CD4-positive, alpha-beta T cell (primary cell): ENCODE measurements at regions not wholly inside any gene's neighbourhood (a gene's known extent, or its start where the extent isn't known, plus 50 kb on each side); places are given as distances from the start of the nearest gene placed in this dataset.

Experiments used
- ATAC-seq: fragments of 200-7000 bp; cut with Tn5 transposase; one replicate; pipeline ENCODE4 v1.10.0; 2022; ENCODE audit warnings: mild to moderate bottlenecking; ENCODE audit not compliant: poor library complexity
- CTCF ChIA-PET: fragments of 350-600 bp; sonication (Branson Sonifier 250); formaldehyde crosslinking; loops from one replicate; lab custom pipeline; 2021; ENCODE audit warnings: antibody characterized with exemption, inconsistent platforms; lab: Charles Lee
- POLR2A ChIA-PET: fragments of 350-600 bp; sonication (Branson Sonifier 250); formaldehyde crosslinking; loops from one replicate; lab custom pipeline; 2021; ENCODE audit warnings: antibody characterized with exemption, inconsistent platforms; lab: Charles Lee
- DNase-seq, 14 experiments: peaks; one replicate each; pipeline ENCODE4 v3.0.0-alpha.2; 2013 to 2020; ENCODE audit warnings: mixed read lengths in 2 of 14
- H3K27ac ChIP-seq, 2 donors: one replicate each; pipeline versions ENCODE4 v1.5.1 to v1.7.0; 2013; ENCODE audit warnings: low read length in 2 of 2, low read depth in 1 of 2, mild to moderate bottlenecking in 1 of 2
- H3K27me3 ChIP-seq, 2 experiments: 1 replicate in 1 of 2; 2 replicates in 1 of 2; pipeline versions ENCODE4 v1.6.1 to v1.7.0; 2013; ENCODE audit warnings: low read length in 2 of 2, control low read depth in 1 of 2, mild to moderate bottlenecking in 1 of 2, moderate library complexity in 1 of 2; ENCODE audit not compliant: insufficient read depth in 2 of 2, control insufficient read depth in 1 of 2
- H3K36me3 ChIP-seq: one replicate; pipeline ENCODE4 v1.6.1; 2013; ENCODE audit warnings: low read length, control low read depth; ENCODE audit not compliant: insufficient read depth
- H3K4me1 ChIP-seq: one replicate; pipeline ENCODE4 v1.6.1; 2013; ENCODE audit warnings: low read length, control low read depth; ENCODE audit not compliant: insufficient read depth
- H3K4me3 ChIP-seq: one replicate; pipeline ENCODE4 v1.5.1; 2013; ENCODE audit warnings: mild to moderate bottlenecking, low read length, moderate library complexity
- H3K9me3 ChIP-seq, 2 experiments: 1 replicate in 1 of 2; 2 replicates in 1 of 2; pipeline versions ENCODE4 v1.6.1 to v1.7.0; 2013; ENCODE audit warnings: low read length in 2 of 2, mild to moderate bottlenecking in 2 of 2, control low read depth in 1 of 2, moderate library complexity in 1 of 2; ENCODE audit not compliant: control insufficient read depth in 1 of 2, insufficient read depth in 1 of 2
- H3K27ac Mint-ChIP-seq: one replicate; pipeline ENCODE4 v1.8.0; 2020; ENCODE audit warnings: mixed read lengths
- H3K27me3 Mint-ChIP-seq: one replicate; pipeline ENCODE4 v1.8.0; 2021; ENCODE audit warnings: mixed read lengths
- H3K36me3 Mint-ChIP-seq: one replicate; pipeline ENCODE4 v1.8.0; 2021; ENCODE audit warnings: low read depth, mixed read lengths
- H3K4me1 Mint-ChIP-seq: one replicate; pipeline ENCODE4 v1.8.0; 2021; ENCODE audit warnings: low read depth, mixed read lengths
- H3K4me3 Mint-ChIP-seq: one replicate; pipeline ENCODE4 v1.8.0; 2020; ENCODE audit warnings: mild to moderate bottlenecking, mixed read lengths
- H3K9me3 Mint-ChIP-seq: one replicate; pipeline ENCODE4 v1.8.0; 2020; ENCODE audit warnings: mixed read lengths
- intact Hi-C, 2 experiments: fragments of 100-400 bp; cut with DNase I in 1 of 2; cut with micrococcal nuclease in 1 of 2; formaldehyde crosslinking; loops; one replicate each; pipeline versions ENCODE4 v1.15.1 to v1.9.0; 2023 to 2025; cut with DNase I, micrococcal nuclease
- TF ChIP-seq, protein P1 (sequence below): fragments of 200-600 bp; IDR thresholded peaks from one replicate; pipeline ENCODE4 v1.8.0; 2022; ENCODE audit warnings: antibody characterized with exemption, mild to moderate bottlenecking

GRCh38 chr2:216956820-216957493 lies 97.1 kb upstream of the TNP1 start:
- intact Hi-C loops = no loop called here

DNA sequence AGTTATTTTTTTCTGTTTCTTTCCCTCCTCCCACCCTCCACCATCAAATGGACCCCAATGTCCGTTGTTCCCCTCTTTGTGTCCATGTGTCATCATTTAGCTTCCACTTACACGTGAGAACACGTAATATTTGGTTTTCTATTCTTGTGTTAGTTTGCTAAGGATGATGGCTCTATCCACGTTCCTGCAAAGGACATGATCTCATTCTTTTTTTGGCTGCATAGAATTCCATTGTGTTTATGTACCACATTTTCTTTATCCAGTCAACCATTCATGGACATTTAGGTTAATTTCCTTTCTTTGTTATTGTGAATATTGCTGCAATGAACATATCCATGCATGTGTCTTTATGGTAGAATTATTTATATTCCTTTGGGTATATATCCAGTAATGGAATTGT lies 91.3 kb upstream of the TNP1 start:
- no peak overlapping the region for H3K4me3 ChIP-seq
- H3K27ac ChIP-seq = no peak overlapping the region
- ATAC-seq (no peak), DNase-seq (no peak)
- Mint-ChIP-seq H3K9me3 (peaks cover 15% of the 10 kb centered on the region), H3K4me1 (no peaks in the 10 kb centered on the region), H3K4me3 (no peak overlapping the region), H3K27me3 (no peaks in the 10 kb centered on the region), H3K36me3 (no peaks in the 10 kb centered on the region), H3K27ac (no peak overlapping the region)
- no peaks in the 10 kb centered on the region for H3K36me3 ChIP-seq
- no peaks in the 10 kb centered on the region for H3K27me3 ChIP-seq
- TF ChIP-seq, protein P1, sequence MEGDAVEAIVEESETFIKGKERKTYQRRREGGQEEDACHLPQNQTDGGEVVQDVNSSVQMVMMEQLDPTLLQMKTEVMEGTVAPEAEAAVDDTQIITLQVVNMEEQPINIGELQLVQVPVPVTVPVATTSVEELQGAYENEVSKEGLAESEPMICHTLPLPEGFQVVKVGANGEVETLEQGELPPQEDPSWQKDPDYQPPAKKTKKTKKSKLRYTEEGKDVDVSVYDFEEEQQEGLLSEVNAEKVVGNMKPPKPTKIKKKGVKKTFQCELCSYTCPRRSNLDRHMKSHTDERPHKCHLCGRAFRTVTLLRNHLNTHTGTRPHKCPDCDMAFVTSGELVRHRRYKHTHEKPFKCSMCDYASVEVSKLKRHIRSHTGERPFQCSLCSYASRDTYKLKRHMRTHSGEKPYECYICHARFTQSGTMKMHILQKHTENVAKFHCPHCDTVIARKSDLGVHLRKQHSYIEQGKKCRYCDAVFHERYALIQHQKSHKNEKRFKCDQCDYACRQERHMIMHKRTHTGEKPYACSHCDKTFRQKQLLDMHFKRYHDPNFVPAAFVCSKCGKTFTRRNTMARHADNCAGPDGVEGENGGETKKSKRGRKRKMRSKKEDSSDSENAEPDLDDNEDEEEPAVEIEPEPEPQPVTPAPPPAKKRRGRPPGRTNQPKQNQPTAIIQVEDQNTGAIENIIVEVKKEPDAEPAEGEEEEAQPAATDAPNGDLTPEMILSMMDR = no peak
- intact Hi-C loops = no loop called here
- CTCF ChIA-PET = no interaction called here
- H3K4me1 ChIP-seq = no peaks in the 10 kb centered on the region
- H3K9me3 ChIP-seq = peaks cover 0 to 11% of the 10 kb centered on the region in 2 experiments
- POLR2A ChIA-PET = no interaction called here

More at GRCh38 chr2:216956820-216957493, 97.1 kb upstream of the TNP1 start:
- CTCF ChIA-PET = no interaction called here
- H3K4me3 ChIP-seq = no peak overlapping the region
- Mint-ChIP-seq H3K9me3 (peaks cover 15% of the 10 kb centered on the region), H3K27ac (no peak overlapping the region), H3K4me3 (no peak overlapping the region), H3K27me3 (no peaks in the 10 kb centered on the region), H3K4me1 (no peaks in the 10 kb centered on the region), H3K36me3 (no peaks in the 10 kb centered on the region)
- no peak overlapping the region for H3K27ac ChIP-seq
- no peaks in the 10 kb centered on the region for H3K36me3 ChIP-seq
- TF ChIP-seq, protein P1 = no peak
- DNase-seq (no peak), ATAC-seq (no peak)
- no peaks in the 10 kb centered on the region for H3K9me3 ChIP-seq
- H3K27me3 ChIP-seq = no peaks in the 10 kb centered on the region
- POLR2A ChIA-PET = no interaction called here
- no peaks in the 10 kb centered on the region for H3K4me1 ChIP-seq

GRCh38 chr2:216950547-216950946 lies 90.7 kb upstream of the TNP1 start:
- intact Hi-C loops = no loop called here
- Mint-ChIP-seq H3K27ac (no peak overlapping the region), H3K4me3 (no peak overlapping the region), H3K9me3 (peaks cover 15% of the 10 kb centered on the region), H3K27me3 (no peaks in the 10 kb centered on the region), H3K4me1 (no peaks in the 10 kb centered on the region), H3K36me3 (no peaks in the 10 kb centered on the region)
- Histone ChIP-seq H3K4me3 (no peak overlapping the region), H3K36me3 (no peaks in the 10 kb centered on the region), H3K27ac (no peak overlapping the region), H3K27me3 (no peaks in the 10 kb centered on the region), H3K4me1 (no peaks in the 10 kb centered on the region), H3K9me3 (peaks cover 0 to 11% of the 10 kb centered on the region in 2 experiments)
- TF ChIP-seq, protein P1 = no peak
- DNase-seq (no peak), ATAC-seq (no peak)
- ChIA-PET CTCF (no interaction called here), POLR2A (no interaction called here)
